Ascending aorta (tissue), 2 donors: ENCODE measurements at regions not wholly inside any gene's neighbourhood (a gene's known extent, or its start where the extent isn't known, plus 50 kb on each side); places are given as distances from the start of the nearest gene placed in this dataset.

Source experiments
- DNase-seq, 2 donors: peaks; one replicate each; pipeline ENCODE4 v3.0.0-alpha.2; 2019; ENCODE audit warnings: low spot score in 2 of 2
- H3K27ac ChIP-seq, 2 donors: fragments of 200-600 bp; sonication (generic); one replicate each; pipeline ENCODE4 v1.5.1; 2016 to 2017; ENCODE audit warnings: mild to moderate bottlenecking in 1 of 2
- H3K27me3 ChIP-seq: fragments of 200-600 bp; sonication (generic); one replicate; pipeline ENCODE4 v1.5.1; 2017
- H3K36me3 ChIP-seq, 2 donors: fragments of 200-600 bp; sonication (generic); one replicate each; pipeline ENCODE4 v1.5.1; 2016
- H3K4me1 ChIP-seq, 2 donors: fragments of 200-600 bp; sonication (generic); one replicate each; pipeline ENCODE4 v1.5.1; 2016 to 2017; ENCODE audit warnings: mild to moderate bottlenecking in 1 of 2
- H3K4me3 ChIP-seq, 2 donors: fragments of 200-600 bp; sonication (generic); one replicate each; pipeline ENCODE4 v1.5.1; 2016 to 2017; ENCODE audit warnings: mild to moderate bottlenecking in 1 of 2
- H3K9me3 ChIP-seq, 2 donors: fragments of 200-600 bp; sonication (generic); one replicate each; pipeline ENCODE4 v1.5.1; 2016
- CTCF ChIP-seq, 3 experiments: fragments of 200-600 bp in 2 of 3; fragments of 450-650 bp in 1 of 3; sonication (generic) in 2 of 3; IDR thresholded peaks; one replicate each; pipeline ENCODE4 v1.5.1; 2016 to 2019; ENCODE audit warnings: antibody characterized with exemption in 3 of 3, mild to moderate bottlenecking in 1 of 3, moderate library complexity in 1 of 3
- intact Hi-C: fragments of 100-400 bp; cut with DNase I; formaldehyde crosslinking; loops from one replicate; pipeline ENCODE4 v1.15.1; 2023

DNA sequence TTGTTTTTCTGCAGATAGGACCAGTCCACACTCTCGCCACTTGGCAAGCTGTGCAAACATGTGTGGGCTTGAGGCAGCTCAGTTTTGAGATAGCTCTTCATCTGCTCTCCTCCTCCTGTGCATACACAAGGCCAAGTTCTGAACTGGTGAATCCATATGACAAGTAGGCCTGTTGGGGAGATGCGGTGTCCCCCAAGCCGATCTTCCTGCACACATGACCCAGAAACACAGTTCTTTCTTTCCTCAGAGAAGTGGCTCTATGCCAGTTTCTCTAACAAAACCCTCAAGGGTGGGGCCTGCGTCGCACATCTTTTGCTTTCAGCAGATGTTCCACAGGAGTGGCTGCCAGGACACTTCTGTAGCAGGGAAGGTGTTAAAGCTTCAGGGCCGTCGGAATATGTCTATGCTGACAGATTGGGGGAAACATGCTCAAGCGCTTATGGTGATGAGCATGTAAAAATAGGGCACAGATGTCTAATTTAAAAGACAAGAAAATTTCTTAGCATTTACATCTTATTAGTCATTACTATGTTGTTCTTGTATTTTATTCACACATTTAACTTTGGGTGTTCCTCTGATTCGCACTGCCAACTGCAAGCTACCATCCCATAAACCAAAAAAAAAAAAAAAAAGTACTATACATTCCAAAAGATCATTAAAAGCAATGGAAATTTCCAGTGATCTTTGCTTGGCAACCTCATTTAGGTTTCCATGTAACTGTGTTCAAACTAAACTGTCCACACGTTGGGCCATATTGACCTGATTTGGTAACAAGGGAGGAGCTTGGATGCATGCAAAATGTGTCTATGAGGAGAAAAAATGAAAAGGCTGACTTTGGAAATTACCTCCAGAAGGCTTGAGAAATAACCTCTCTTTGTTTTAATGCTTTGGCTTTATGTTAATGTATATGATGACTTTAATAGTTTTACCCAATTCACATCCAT, 1055.5 kb upstream of the KLHL29 start:
- H3K27ac ChIP-seq, result no peak overlapping the region
- H3K27me3 ChIP-seq, result no peaks in the 10 kb centered on the region
- H3K36me3 ChIP-seq, result no peaks in the 10 kb centered on the region
- no peaks in the 10 kb centered on the region for H3K4me1 ChIP-seq
- no peak for DNase-seq
- H3K9me3 ChIP-seq, result no peaks in the 10 kb centered on the region
- no peak overlapping the region for H3K4me3 ChIP-seq
- TF ChIP-seq CTCF (IDR thresholded peaks at IDR 0.05), result no peak
- intact Hi-C loops, result no loop called here

DNA sequence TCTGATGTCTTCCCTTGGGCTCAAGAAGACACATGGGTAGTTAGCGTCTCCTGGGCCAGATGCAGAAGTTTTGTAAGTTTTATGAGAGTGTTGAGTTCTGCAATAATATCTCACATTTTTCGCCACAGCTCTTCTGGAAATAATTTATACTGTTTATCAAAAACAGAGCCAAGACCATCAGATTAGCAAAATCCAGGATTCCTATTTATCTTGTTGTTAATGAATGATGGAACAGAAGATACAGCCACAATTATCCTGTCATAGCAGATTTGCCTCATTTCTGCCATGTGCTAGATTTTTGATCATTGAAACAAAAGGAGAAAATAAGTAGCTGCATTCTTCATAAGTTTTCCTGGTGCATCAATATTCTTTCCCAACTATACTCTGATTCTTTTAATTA, 1048.6 kb upstream of the KLHL29 start:
- intact Hi-C loops, result no loop called here
- TF ChIP-seq CTCF (IDR thresholded peaks at IDR 0.05), result no peak
- DNase-seq, result no peak
- Histone ChIP-seq H3K9me3 (no peaks in the 10 kb centered on the region), H3K27ac (no peak overlapping the region), H3K4me1 (no peaks in the 10 kb centered on the region), H3K4me3 (no peak overlapping the region), H3K27me3 (no peaks in the 10 kb centered on the region), H3K36me3 (no peaks in the 10 kb centered on the region)

DNA sequence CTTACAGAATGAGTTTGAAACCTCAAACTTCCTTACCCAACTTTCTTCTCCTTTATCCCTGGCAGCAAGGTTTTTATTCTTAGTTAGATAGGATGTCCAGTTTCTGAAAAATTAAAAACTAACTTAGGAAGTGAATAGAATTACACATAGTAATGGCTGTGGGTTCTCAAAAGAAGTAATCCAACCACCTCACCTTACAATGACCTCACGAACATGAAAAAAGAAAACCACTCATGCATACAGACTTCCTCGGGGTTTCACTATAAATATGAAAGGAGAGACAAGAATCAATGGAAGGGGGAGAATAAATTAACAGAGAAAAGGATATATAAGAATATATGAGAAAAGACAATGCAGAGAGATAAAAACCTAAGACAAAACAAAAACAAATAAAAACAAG, 1044.3 kb upstream of the KLHL29 start:
- Histone ChIP-seq H3K27ac (no peak overlapping the region), H3K36me3 (no peaks in the 10 kb centered on the region), H3K4me3 (no peak overlapping the region), H3K27me3 (no peaks in the 10 kb centered on the region), H3K9me3 (no peaks in the 10 kb centered on the region), H3K4me1 (no peaks in the 10 kb centered on the region)
- DNase-seq, result no peak
- intact Hi-C loops, result no loop called here
- TF ChIP-seq CTCF (IDR thresholded peaks at IDR 0.05), result no peak

GRCh38 chr2:22347306-22347705, 1037.7 kb upstream of the KLHL29 start:
- Histone ChIP-seq H3K27me3 (no peaks in the 10 kb centered on the region), H3K27ac (no peak overlapping the region), H3K36me3 (no peaks in the 10 kb centered on the region), H3K4me1 (no peaks in the 10 kb centered on the region), H3K4me3 (no peak overlapping the region), H3K9me3 (no peaks in the 10 kb centered on the region)
- TF ChIP-seq CTCF (IDR thresholded peaks at IDR 0.05), result no peak
- intact Hi-C loops, result no loop called here
- no peak for DNase-seq

DNA sequence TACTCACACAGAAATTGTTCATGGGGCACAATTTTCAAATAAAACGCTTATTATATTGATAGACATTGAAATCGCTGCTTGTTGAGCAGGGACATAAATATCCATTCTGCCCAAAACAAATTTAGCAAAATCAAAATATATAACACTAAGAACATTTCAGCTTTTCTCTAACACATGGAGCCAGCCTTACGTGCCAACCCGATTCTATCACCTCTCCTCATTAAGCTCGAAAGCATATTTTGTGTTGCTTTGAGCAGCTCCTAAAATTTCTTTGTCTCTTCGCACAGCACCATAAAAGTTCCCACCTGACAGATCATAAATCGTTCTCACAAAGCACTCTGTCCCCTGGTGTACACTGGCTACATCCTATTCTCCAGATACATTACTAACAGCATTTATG, 1034.4 kb upstream of the KLHL29 start:
- H3K4me3 ChIP-seq, result no peak overlapping the region
- H3K4me1 ChIP-seq, result no peaks in the 10 kb centered on the region
- intact Hi-C loops, result no loop called here
- H3K36me3 ChIP-seq, result no peaks in the 10 kb centered on the region
- H3K27me3 ChIP-seq, result no peaks in the 10 kb centered on the region
- DNase-seq, result no peak
- H3K27ac ChIP-seq, result no peak overlapping the region
- no peaks in the 10 kb centered on the region for H3K9me3 ChIP-seq
- TF ChIP-seq CTCF (IDR thresholded peaks at IDR 0.05), result no peak
